HG02588 (cell line): ENCODE measurements at regions not wholly inside any gene's neighbourhood (a gene's known extent, or its start where the extent isn't known, plus 50 kb on each side); places are given as distances from the start of the nearest gene placed in this dataset.
"Not testable (repeated sequence)": the region's sequence is repeated elsewhere in the genome, so short reads cannot be mapped to it uniquely, and the experiment has no call there.

Source experiments
- ATAC-seq: cut with Tn5 transposase; IDR thresholded peaks from one replicate; pipeline ENCODE4 v1.9.1; 2021; ENCODE audit warnings: mild to moderate bottlenecking, moderate library complexity; ENCODE audit not compliant: unreplicated experiment

DNA sequence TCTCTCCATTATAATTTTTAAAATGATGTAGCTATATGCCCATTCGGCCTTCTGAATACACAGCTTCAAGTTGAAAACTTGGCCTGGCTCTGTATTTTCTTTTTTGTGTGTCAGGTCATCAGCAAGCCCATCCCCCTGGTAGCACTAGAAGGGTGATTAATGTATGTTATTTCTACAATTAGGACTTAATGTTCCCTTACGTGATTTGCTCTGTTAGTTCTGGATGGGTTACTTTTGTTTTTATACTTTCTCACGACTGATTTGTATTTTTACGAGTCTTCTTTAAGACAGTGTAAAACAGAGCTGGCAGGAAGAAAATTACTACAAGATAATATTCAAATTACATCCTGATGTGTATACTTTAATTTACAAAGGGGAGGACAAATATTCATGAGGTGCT lies 88.4 kb upstream of the RGPD4 start:
- no peak for ATAC-seq

GRCh38 chr2:107740300-107740699 lies 86.4 kb upstream of the RGPD4 start:
- ATAC-seq = no peak

- no peak for ATAC-seq
Measured at GRCh38 chr2:107742460-107743027, 84.1 kb upstream of the RGPD4 start.

GRCh38 chr2:107743274-107743673 lies 83.4 kb upstream of the RGPD4 start:
- no peak for ATAC-seq

GRCh38 chr2:107745100-107745499 lies 81.6 kb upstream of the RGPD4 start:
- no peak for ATAC-seq

- ATAC-seq = not testable (repeated sequence)
Measured at GRCh38 chr2:107746552-107747198, 80.0 kb upstream of the RGPD4 start.

DNA sequence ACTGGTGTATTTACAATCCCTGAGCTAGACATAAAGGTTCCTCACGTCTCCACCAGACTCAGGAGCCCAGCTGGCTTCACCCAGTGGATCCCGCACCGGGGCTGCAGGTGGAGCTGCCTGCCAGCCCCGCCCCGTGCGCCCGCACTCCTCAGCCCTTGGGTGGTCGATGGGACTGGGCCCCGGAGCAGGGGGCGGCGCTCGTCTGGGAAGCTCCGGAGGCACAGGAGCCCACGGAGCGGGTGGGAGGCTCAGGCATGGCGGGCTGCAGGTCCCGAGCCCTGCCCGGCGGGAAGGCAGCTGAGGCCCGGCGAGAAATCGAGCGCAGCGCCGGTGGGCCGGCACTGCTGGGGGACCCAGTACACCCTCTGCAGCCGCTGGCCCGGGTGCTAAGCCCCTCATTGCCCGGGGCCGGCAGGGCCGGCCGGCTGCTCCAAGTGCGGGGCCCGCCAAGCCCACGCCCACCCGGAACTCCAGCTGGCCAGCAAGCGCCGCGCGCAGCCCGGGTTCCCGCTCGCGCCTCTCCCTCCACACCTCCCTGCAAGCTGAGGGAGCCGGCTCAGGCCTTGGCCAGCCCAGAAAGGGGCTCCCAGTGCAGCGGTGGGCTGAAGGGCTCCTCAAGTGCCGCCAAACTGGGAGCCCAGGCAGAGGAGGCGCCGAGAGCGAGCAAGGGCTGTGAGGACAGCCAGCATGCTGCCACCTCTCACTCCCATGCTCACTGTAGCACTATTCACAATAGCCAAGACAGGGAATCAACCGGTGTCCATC lies 79.3 kb upstream of the RGPD4 start:
- ATAC-seq = not testable (repeated sequence)

GRCh38 chr2:107747964-107748583 lies 78.6 kb upstream of the RGPD4 start:
- no peak for ATAC-seq

DNA sequence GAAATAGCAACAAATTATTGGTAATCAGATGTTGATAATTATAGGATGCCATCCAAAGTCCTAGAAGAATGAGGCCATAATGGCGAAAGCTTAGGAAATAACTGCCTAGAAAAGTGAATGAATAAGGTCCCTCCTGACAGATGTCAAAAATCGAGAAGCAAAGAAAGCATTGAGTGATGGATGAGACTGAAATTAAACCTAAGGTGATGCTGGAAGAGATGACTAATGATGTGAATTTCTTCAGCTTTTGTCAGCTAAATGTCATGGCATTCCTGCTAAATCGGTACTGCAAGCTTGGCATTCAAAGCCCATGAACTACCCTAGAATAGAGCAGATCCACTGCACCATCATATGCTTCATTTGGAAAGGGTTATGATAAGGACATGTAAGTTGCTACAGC lies 74.8 kb upstream of the RGPD4 start:
- ATAC-seq = no peak

DNA sequence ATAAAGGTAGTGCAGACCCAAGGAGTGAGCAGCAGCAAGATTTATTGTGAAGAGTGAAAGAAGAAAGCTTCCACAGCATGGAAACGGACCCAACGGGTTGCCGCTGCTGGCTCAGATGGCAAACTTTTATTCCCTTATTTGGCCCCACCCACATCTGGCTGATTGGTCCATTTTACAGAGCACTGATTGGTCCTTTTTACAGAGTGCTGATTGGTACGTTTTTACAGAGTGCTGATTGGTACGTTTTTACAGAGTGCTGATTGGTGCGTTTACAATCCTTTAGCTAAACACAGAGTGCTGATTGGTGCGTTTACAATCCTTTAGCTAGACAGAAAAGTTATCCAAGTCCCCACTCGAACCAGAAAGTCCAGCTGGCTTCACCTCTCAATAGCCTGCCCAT lies 72.9 kb upstream of the RGPD4 start:
- not testable (repeated sequence) for ATAC-seq

GRCh38 chr2:107757223-107757622 lies 69.5 kb upstream of the RGPD4 start:
- no peak for ATAC-seq

DNA sequence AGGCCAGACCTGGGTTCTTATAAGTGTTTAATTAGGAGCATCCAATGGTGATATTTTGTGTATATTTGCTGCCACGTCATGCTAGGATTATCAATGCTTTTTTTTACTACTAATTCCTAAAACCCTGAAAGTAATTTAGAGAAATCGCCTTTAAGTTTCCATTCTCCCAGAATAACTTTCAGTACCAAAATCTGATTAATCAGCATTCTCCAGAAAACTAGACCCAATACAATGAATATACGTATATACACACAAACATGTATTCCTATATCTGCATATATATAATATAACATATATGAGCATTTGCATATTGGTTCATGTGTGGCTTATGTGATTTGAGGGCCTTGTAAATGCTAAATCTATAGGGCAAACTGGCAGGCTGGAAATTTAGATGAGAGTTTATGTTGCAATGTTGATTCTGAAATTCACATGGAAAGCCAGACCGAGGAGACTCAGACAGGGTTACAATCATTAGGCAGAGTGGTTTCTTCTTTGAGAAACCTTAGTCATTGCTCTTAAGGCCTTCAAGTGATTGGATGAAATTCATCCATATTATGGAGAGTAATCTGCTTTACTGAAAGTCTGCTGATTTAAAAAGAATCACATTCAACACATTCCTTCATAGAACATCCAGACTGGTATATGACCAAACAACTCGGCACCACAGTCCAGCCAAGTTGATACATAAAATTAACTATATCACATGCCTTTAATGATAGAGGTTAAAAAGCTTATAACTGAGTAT lies 65.9 kb upstream of the RGPD4 start:
- no peak for ATAC-seq

GRCh38 chr2:107772353-107772752 lies 54.3 kb upstream of the RGPD4 start:
- no peak for ATAC-seq

- no peak for ATAC-seq
Measured at GRCh38 chr2:107775211-107775610, 51.5 kb upstream of the RGPD4 start.

- ATAC-seq = no peak
Measured at GRCh38 chr2:107775791-107776190, 50.9 kb upstream of the RGPD4 start.

- ATAC-seq = no peak
Measured at GRCh38 chr2:107776362-107776761, 50.3 kb upstream of the RGPD4 start.
